Stimulated activated CD8-positive, alpha-beta memory T cell treated with anti-CD3 and anti-CD28 coated beads, Interleukin-12 subunit alpha, Interleukin-12 subunit beta, amount 100 ng/mL, for 1 hour (primary cell): ENCODE measurements at regions not wholly inside any gene's neighbourhood (a gene's known extent, or its start where the extent isn't known, plus 50 kb on each side); places are given as distances from the start of the nearest gene placed in this dataset.

Experiments used
- DNase-seq: peaks from one replicate; pipeline ENCODE4 v3.0.0-alpha.2; 2020; ENCODE audit warnings: low read depth

GRCh38 chr9:38227061-38227540 lies 158.1 kb upstream of the SHB start:
- DNase-seq, result peak; percentile 21

- no peak for DNase-seq
Measured at GRCh38 chr9:38226491-38226951, 157.5 kb upstream of the SHB start.

GRCh38 chr9:38224941-38225340 lies 155.9 kb upstream of the SHB start:
- DNase-seq, result no peak

- no peak for DNase-seq
Measured at GRCh38 chr9:38216572-38216971, 147.5 kb upstream of the SHB start.

- no peak for DNase-seq
Measured at GRCh38 chr9:38215465-38215864, 146.4 kb upstream of the SHB start.

GRCh38 chr9:38214432-38214831 lies 145.4 kb upstream of the SHB start:
- no peak for DNase-seq

GRCh38 chr9:38213631-38214299 lies 144.7 kb upstream of the SHB start:
- DNase-seq, result no peak

- DNase-seq, result no peak
Measured at GRCh38 chr9:38212016-38212415, 143.0 kb upstream of the SHB start.

GRCh38 chr9:38211002-38211401 lies 142.0 kb upstream of the SHB start:
- DNase-seq, result no peak

GRCh38 chr9:38208206-38208901 lies 139.3 kb upstream of the SHB start:
- DNase-seq, result no peak

GRCh38 chr9:38207247-38207778 lies 138.3 kb upstream of the SHB start:
- DNase-seq, result no peak

- no peak for DNase-seq
Measured at GRCh38 chr9:38205279-38205678, 136.3 kb upstream of the SHB start.

- no peak for DNase-seq
Measured at GRCh38 chr9:38202336-38202938, 133.4 kb upstream of the SHB start.

GRCh38 chr9:38201844-38202243 lies 132.8 kb upstream of the SHB start:
- no peak for DNase-seq

- no peak for DNase-seq
Measured at GRCh38 chr9:38200431-38200830, 131.4 kb upstream of the SHB start.

- no peak for DNase-seq
Measured at GRCh38 chr9:38198140-38198539, 129.1 kb upstream of the SHB start.

- DNase-seq, result no peak
Measured at GRCh38 chr9:38196714-38197113, 127.7 kb upstream of the SHB start.

- DNase-seq, result no peak
Measured at GRCh38 chr9:38195737-38196161, 126.7 kb upstream of the SHB start.

GRCh38 chr9:38194870-38195269 lies 125.8 kb upstream of the SHB start:
- no peak for DNase-seq

- DNase-seq, result no peak
Measured at GRCh38 chr9:38192731-38193265, 123.8 kb upstream of the SHB start.

- DNase-seq, result no peak
Measured at GRCh38 chr9:38186404-38187115, 117.5 kb upstream of the SHB start.
